GM04504 (cell line): ENCODE measurements at regions not wholly inside any gene's neighbourhood (a gene's known extent, or its start where the extent isn't known, plus 50 kb on each side); places are given as distances from the start of the nearest gene placed in this dataset.

Experiments used
- DNase-seq: peaks from one replicate; pipeline ENCODE4 v3.0.0-alpha.2; 2012; ENCODE audit warnings: low read depth

DNA sequence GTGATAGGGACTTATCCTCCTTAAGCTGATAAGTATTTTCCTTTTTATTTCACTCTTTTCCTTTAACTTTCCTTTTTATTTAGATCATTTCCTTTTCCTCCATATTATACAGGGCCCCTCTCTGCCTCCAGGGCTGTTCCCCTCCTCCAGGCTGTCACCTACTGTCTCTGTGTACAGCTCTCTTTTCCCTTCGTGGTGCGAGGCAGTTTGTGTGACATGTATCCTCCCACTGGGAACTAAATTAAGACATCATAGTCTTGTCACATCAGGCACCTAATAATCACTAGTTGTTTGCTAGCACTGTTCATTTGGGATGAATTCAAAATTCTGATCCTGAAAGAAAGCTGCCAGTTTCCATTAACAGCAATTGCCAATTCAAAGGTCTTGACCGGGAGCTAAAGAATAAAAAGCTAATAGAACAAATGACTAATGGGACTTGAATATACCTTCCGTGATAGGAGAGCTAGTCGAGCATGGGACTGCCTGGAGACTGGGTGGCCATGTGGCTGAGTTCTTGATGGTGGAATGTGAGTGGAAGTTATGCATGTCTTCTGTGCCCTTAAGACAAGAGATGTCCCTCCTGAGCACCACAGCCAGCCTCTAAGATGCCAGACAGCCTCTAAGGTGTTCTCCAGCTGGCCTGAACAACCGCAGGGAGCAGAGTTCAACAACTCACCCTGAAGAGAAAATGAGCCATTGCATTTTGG is 77.7 kb upstream of the LRRC55 start:
- DNase-seq: no peak

DNA sequence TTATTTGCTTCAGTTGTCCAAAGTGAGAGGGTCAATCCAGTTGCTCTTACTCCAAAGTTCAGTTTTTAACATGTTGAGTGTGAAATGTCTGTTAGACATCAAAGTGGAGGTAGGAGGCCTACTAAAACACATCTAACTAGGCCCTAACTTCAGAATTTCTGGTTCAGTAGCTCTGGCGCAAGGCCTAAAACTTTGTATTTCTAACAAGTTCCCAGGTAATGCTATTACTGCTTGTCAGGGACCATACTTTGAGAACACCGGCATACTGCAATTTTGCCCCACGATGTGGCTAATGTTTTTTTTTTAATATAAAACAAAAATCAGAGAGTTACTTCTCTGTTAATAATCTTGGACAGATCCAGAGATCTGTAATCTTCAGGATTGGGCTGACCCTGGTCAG is 72.4 kb upstream of the LRRC55 start:
- no peak for DNase-seq

DNA sequence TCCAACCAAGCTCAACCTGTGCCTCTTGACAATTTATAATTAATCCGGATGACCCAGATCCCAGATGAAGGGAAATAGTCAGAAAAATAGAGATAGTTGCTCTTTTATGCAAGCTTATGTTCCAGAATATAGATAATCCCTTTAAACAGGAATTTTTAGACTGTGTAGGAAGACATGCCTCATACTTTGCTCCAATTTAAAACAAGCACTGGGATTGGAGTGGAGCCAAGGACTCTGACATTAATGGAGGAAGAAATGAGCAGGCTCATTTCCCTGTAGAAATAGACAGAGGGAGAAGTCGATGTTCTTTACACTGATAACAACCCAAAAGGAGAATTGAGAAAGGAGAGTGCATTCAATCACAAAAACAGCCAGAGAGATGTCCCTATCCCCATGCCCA is 70.1 kb upstream of the LRRC55 start:
- DNase-seq: no peak

DNA sequence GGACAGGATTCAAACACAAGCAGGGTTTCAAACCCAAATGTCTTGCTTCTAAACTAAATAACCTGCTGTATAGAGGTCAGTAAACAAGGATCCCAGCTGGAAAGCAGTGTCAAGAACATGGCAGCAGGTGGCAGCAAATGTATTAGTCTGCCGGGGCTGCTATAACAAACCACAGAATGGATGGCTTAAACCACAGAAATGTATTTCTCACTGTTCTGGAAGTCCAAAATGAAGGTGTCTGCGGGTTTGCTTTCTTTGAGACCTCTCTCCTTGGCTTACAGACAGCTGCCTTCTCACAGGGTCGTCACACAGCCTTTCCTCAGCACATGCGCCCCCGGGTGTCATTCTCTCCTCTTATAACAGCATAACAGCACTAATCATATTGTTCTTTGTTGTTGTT is 65.1 kb upstream of the LRRC55 start:
- no peak for DNase-seq

DNA sequence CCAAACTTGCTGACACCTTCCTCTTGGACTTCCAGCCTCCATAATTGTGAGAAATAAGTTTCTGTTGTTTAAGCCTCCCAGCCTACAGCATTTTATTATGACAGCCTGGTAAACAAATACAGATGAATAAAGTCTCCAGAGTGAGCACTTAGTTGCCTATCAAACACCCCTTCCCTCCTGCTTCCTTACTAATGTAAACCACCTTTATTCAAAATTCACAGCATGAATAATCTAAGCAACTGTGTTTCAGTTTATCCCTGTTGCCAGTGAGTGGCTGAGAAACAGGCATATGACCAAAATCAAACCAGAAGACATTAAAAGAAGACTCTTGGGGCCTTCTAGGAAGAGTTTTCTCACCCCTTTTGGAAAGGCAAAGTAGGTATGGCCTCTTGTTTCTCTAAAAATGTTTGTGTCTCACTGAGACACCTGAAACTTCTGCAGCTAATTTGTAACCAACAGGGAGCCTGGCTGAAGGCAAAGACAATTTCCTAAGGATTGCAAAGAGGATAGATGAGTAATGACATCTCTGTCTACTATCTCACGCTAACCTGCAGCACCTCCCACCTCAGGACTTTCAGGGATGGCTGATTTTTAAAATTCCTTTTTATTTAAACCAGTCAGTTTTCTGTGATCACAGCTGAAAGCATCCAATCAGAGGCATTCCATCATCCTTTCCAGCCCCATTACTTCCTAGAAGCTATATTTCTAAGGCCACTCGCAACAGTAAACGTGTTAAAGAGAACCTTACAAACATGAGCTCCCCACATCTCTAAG is 61.4 kb upstream of the LRRC55 start:
- no peak for DNase-seq

DNA sequence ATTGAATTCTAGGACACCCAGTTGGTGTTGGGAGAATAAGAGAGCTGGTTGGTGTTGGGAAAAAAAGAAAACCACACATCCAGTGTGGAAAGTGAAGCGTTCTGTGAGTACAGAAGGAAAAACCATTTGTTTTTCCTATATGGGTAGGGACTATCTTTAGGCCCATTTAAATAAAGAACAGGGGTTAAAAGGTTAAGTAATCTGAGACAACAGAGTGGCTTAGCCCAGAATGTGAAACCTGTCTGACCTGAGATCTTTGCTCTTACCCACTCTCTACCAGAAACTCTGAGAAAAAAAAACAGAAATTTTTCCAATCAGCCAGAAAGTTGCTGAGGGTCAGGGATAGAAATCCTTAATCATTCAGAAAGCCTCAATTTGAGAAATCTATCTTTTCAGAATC is 59.8 kb upstream of the LRRC55 start:
- DNase-seq: no peak

DNA sequence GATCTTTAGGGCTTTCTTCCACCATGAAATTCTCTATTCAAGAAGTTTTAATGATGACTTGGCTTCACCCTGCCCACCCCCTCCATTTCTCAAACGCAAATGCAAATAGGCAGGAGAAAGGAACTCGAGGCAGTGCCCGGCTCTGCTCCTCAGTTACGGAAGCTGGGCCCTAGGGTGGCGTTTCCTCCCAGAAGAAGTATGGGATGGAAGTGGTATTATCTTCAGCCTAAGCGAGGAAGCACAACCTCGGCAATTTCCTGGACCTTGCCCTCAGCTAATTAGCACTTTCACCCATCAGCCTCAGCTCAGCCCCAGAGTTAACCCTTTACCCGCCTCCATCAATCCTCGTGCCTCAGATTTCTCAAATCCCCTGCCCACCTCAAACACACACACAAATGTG is 58.2 kb upstream of the LRRC55 start:
- DNase-seq: no peak

DNA sequence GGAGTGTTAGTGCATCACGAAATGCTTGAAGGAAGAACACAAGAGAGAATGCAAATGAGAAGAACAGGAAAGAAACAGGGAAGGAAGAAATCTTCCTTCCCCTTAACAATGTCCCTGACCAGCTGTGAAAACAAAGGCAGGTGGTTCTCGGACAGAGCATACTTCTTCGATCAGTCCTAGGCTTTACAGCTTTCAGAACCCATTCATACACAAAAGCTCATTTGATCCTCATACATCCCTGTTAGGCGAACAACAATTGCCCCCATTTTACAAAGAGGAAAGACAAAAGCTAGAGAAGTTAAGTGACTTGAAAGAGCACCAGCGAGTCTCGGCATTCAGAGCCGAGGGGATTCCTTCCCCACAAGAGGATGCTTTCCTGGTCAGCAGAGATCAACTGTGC is 57.2 kb upstream of the LRRC55 start:
- DNase-seq: no peak

DNA sequence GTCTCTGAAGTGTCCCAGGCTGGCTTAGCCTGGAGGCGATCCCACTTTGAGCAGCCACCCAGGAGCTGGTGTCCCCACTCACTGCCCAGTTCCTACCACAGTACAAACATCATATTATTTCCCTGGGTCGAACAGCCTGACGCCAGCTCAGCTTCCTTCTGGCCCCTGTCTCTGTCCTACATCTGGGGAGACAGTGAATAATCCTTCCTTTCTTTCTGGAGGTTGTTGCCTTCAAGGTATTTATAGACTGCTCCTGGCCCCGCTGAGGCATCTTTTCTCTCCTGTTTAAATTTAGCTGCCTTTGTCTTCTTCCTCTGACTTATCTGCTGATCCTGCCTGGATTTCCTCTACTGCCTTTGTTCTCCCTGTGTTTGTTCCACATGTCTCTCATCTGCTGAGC is 56.8 kb upstream of the LRRC55 start:
- no peak for DNase-seq

DNA sequence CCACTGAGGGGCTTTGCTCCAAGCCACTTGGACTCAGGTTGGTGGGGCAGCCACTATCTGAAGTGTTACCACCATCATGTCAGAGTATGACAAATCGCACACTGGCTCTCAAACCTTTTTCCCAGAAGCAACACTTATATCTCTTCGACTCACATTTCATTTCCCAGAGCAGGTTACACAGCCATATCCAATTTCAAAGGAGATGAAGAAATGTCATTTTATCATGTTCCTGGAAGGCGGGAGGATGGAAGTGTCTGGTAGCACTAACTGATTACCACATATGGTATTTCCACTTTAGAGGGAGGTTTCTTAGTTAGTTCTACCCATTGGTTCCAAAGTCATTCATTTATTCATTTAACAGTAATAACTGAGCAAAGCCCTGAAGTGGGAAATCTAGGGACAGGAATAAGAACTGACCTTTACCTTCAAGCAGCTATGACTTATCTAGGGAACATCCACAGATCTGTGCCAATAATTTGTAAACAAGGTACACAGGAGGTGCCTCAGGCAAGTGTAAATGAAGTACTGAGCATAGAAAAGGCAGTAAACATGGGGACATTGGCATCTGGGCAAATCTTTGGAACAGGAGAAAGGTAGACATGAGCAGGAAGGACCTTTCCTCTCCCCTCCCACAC is 54.9 kb upstream of the LRRC55 start:
- no peak for DNase-seq

DNA sequence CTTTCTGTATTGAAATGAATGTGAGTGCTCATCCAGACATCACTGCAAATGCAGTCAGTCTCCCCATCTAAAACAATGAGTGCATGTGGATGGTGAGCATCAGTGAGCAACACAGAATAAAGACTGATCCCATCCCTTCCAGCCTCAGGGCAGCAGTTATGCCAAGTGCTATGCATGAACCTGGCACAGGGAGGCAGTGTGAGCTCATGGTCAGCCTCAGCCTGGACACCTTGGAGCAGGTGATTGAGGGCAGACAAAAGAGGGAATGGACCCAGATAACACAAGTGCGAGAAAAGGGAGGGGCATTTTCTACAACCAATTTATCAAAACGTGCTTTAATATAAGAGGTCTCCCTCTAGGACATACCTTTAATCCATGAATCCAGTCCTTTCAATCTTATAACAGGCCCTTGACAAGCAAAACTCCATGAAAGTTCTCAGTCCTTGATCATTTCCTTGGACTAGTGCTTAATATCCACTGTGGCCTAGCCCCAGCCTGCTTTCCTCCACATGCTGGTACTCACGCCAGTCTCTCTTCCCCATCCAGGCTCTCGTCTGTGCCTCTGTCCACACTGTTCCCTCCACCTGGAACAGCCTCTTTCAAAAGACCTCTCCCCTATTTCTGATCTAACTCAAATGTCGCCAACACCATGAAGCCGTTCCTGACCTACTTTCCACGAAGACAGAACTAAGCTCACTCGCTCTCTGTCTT is 50.5 kb upstream of the LRRC55 start:
- DNase-seq: no peak
